GM23338 (cell line): ENCODE measurements at regions not wholly inside any gene's neighbourhood (a gene's known extent, or its start where the extent isn't known, plus 50 kb on each side); places are given as distances from the start of the nearest gene placed in this dataset.

Experiments
- ATAC-seq: fragments of 200-7000 bp; cut with Tn5 transposase; 3 replicates; pipeline ENCODE4 v1.9.1; 2020
- DNase-seq: peaks from one replicate; pipeline ENCODE4 v3.0.0-alpha.2; 2015; ENCODE audit warnings: low spot score
- H2AFZ ChIP-seq: fragments of 200-600 bp; sonication (generic); 2 replicates; pipeline ENCODE4 v1.8.0; 2016; ENCODE audit warnings: antibody characterized with exemption, mild to moderate bottlenecking, moderate library complexity
- H3F3A ChIP-seq: fragments of 200-600 bp; sonication (generic); replicated peaks from 2 replicates; pipeline ENCODE4 v1.8.0; 2017; ENCODE audit warnings: antibody characterized with exemption, mixed run types, low read depth
- H3K27ac ChIP-seq: fragments of 200-600 bp; sonication (generic); 2 replicates; pipeline ENCODE4 v1.6.1; 2016; ENCODE audit warnings: low read depth
- H3K27me3 ChIP-seq: fragments of 200-600 bp; sonication (generic); 2 replicates; pipeline ENCODE4 v1.8.0; 2016; ENCODE audit warnings: mild to moderate bottlenecking, mixed run types, moderate library complexity; ENCODE audit not compliant: insufficient read depth
- H3K36me3 ChIP-seq: fragments of 200-600 bp; sonication (generic); 2 replicates; pipeline ENCODE4 v1.8.0; 2016; ENCODE audit warnings: mild to moderate bottlenecking; ENCODE audit not compliant: insufficient read depth
- H3K4me1 ChIP-seq: fragments of 200-600 bp; sonication (generic); 2 replicates; pipeline ENCODE4 v1.8.0; 2016; ENCODE audit warnings: mild to moderate bottlenecking, moderate library complexity; ENCODE audit not compliant: insufficient read depth
- H3K4me2 ChIP-seq: fragments of 200-600 bp; sonication (generic); 2 replicates; pipeline ENCODE4 v1.7.1; 2017; ENCODE audit warnings: mixed run types
- H3K4me3 ChIP-seq: fragments of 200-600 bp; sonication (generic); 2 replicates; pipeline ENCODE4 v1.6.1; 2016; ENCODE audit warnings: mixed run types
- H3K79me2 ChIP-seq: fragments of 200-600 bp; sonication (generic); replicated peaks from 2 replicates; pipeline ENCODE4 v1.8.0; 2017; ENCODE audit warnings: mild to moderate bottlenecking; ENCODE audit not compliant: insufficient read depth
- H3K9me2 ChIP-seq: fragments of 200-600 bp; sonication (generic); 2 replicates; pipeline ENCODE4 v1.8.0; 2017; ENCODE audit not compliant: insufficient read depth
- H4K20me1 ChIP-seq: fragments of 200-600 bp; sonication (generic); replicated peaks from 2 replicates; pipeline ENCODE4 v1.8.0; 2017; ENCODE audit warnings: mild to moderate bottlenecking; ENCODE audit not compliant: insufficient read depth
- H3K27ac Mint-ChIP-seq: 2 replicates; pipeline ENCODE4 v1.8.0; 2020; ENCODE audit warnings: inconsistent platforms, mild to moderate bottlenecking, moderate library complexity, mixed read lengths
- H3K27me3 Mint-ChIP-seq: 3 replicates; pipeline ENCODE4 v1.8.0; 2022; ENCODE audit warnings: low read depth, mild to moderate bottlenecking, moderate library complexity, mixed read lengths, inconsistent platforms; ENCODE audit not compliant: insufficient read depth, poor library complexity
- H3K36me3 Mint-ChIP-seq: 3 replicates; pipeline ENCODE4 v1.8.0; 2021; ENCODE audit warnings: low read depth, mild to moderate bottlenecking, inconsistent platforms, moderate library complexity, mixed read lengths
- H3K4me1 Mint-ChIP-seq: 3 replicates; pipeline ENCODE4 v1.8.0; 2020; ENCODE audit warnings: mild to moderate bottlenecking, inconsistent platforms, mixed read lengths
- H3K4me3 Mint-ChIP-seq: 3 replicates; pipeline ENCODE4 v1.8.0; 2021; ENCODE audit warnings: moderate library complexity, mild to moderate bottlenecking, inconsistent platforms, mixed read lengths
- H3K9me3 Mint-ChIP-seq: 3 replicates; pipeline ENCODE4 v1.8.0; 2020; ENCODE audit warnings: moderate library complexity, mild to moderate bottlenecking, inconsistent platforms, mixed read lengths
- CREB1 ChIP-seq: fragments of 250-450 bp; sonication (Bioruptor Pico); IDR thresholded peaks from 2 replicates; pipeline ENCODE4 v1.5.0; 2020; ENCODE audit warnings: low read depth, mild to moderate bottlenecking, moderate library complexity
- CTCF ChIP-seq, 2 experiments: fragments of 200-600 bp in 1 of 2; sonication (generic) in 1 of 2; conservative IDR thresholded peaks; 2 replicates each; pipeline versions ENCODE4 v1.5.1 to v1.6.1; 2016 to 2017; ENCODE audit warnings: antibody characterized with exemption in 2 of 2, low read depth in 2 of 2, mild to moderate bottlenecking in 2 of 2, moderate library complexity in 1 of 2
- EZH2 ChIP-seq: fragments of 200-600 bp; sonication (generic); IDR thresholded peaks from one replicate; pipeline ENCODE4 v1.8.0; 2017; ENCODE audit warnings: antibody characterized with exemption, mild to moderate bottlenecking, low read depth; ENCODE audit not compliant: unreplicated experiment
- EZH2phosphoT487 ChIP-seq: fragments of 200-600 bp; sonication (generic); IDR thresholded peaks from one replicate; pipeline ENCODE4 v1.8.1; 2018; ENCODE audit warnings: antibody characterized with exemption; ENCODE audit not compliant: unreplicated experiment
- JUNB ChIP-seq: IDR thresholded peaks from one replicate; pipeline ENCODE4 v1.6.1; 2016; ENCODE audit warnings: antibody characterized with exemption; ENCODE audit not compliant: unreplicated experiment
- NANOG ChIP-seq: IDR thresholded peaks from 2 replicates; pipeline ENCODE4 v1.6.1; 2016; ENCODE audit warnings: antibody characterized with exemption, borderline replicate concordance
- POLR2AphosphoS5 ChIP-seq: IDR thresholded peaks from 2 replicates; pipeline ENCODE4 v1.6.1; 2016; ENCODE audit warnings: antibody characterized with exemption, low read depth
- REST ChIP-seq: IDR thresholded peaks from one replicate; pipeline ENCODE4 v1.6.1; 2018; ENCODE audit warnings: antibody characterized with exemption; ENCODE audit not compliant: unreplicated experiment
- STAT1 ChIP-seq: IDR thresholded peaks from one replicate; pipeline ENCODE4 v1.6.1; 2016; ENCODE audit warnings: antibody characterized with exemption; ENCODE audit not compliant: unreplicated experiment
- ZNF114 ChIP-seq: fragments of 250-450 bp; sonication (Bioruptor Pico); IDR thresholded peaks from 2 replicates; pipeline ENCODE4 v1.5.0; 2020; ENCODE audit warnings: mild to moderate bottlenecking, moderate library complexity
- ZNF331 ChIP-seq: fragments of 250-450 bp; sonication (Bioruptor Pico); IDR thresholded peaks from 2 replicates; pipeline ENCODE4 v1.5.0; 2020; ENCODE audit warnings: low read depth, mild to moderate bottlenecking, moderate library complexity
- TF ChIP-seq, protein P1 (sequence below): fragments of 250-450 bp; sonication (Bioruptor Pico); IDR thresholded peaks from 2 replicates; pipeline ENCODE4 v1.5.0; 2020; ENCODE audit warnings: mild to moderate bottlenecking, moderate library complexity
- TF ChIP-seq, protein P2 (sequence below): IDR thresholded peaks from 2 replicates; pipeline ENCODE4 v1.6.1; 2016; ENCODE audit warnings: antibody characterized with exemption

DNA sequence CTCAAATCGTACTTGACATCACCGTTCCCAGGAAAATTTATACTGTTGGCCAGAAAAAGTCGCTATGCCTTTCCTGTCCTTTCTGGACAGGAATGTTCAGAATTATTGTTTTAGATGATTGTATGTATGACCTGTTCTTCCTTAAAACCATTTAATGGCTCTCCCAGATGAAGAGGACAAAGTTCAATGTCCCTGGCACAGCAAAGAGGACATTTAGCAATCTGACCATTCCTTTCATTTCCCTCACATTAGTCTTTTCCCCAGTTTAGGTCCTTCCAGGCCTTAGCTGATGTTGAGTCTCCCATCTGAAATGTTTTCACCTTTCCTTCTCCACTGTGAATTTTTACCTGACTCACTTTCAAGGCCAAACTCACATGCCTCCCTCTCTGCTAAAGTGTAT, 938.9 kb downstream of the CDH11 start:
- no peaks in the 10 kb centered on the region for H3K36me3 ChIP-seq
- Mint-ChIP-seq H3K4me3 (no peak overlapping the region), H3K27ac (no peak overlapping the region), H3K27me3 (peaks cover 2% of the 10 kb centered on the region), H3K4me1 (peaks cover 5% of the 10 kb centered on the region; the same call in 1 of the 3 replicates), H3K9me3 (peaks cover 18% of the 10 kb centered on the region), H3K36me3 (peaks cover 15% of the 10 kb centered on the region)
- no peaks in the 10 kb centered on the region for H3K79me2 ChIP-seq
- no peak overlapping the region for H2AFZ ChIP-seq
- ATAC-seq (no peak), DNase-seq (no peak)
- no peaks in the 10 kb centered on the region for H3K4me1 ChIP-seq
- no peak overlapping the region for H3K4me2 ChIP-seq
- peaks cover 3% of the 10 kb centered on the region for H3K9me2 ChIP-seq
- H3F3A ChIP-seq, result no peaks in the 10 kb centered on the region
- no peaks in the 10 kb centered on the region for H3K27me3 ChIP-seq
- H3K27ac ChIP-seq, result no peak overlapping the region
- TF ChIP-seq, protein P1, sequence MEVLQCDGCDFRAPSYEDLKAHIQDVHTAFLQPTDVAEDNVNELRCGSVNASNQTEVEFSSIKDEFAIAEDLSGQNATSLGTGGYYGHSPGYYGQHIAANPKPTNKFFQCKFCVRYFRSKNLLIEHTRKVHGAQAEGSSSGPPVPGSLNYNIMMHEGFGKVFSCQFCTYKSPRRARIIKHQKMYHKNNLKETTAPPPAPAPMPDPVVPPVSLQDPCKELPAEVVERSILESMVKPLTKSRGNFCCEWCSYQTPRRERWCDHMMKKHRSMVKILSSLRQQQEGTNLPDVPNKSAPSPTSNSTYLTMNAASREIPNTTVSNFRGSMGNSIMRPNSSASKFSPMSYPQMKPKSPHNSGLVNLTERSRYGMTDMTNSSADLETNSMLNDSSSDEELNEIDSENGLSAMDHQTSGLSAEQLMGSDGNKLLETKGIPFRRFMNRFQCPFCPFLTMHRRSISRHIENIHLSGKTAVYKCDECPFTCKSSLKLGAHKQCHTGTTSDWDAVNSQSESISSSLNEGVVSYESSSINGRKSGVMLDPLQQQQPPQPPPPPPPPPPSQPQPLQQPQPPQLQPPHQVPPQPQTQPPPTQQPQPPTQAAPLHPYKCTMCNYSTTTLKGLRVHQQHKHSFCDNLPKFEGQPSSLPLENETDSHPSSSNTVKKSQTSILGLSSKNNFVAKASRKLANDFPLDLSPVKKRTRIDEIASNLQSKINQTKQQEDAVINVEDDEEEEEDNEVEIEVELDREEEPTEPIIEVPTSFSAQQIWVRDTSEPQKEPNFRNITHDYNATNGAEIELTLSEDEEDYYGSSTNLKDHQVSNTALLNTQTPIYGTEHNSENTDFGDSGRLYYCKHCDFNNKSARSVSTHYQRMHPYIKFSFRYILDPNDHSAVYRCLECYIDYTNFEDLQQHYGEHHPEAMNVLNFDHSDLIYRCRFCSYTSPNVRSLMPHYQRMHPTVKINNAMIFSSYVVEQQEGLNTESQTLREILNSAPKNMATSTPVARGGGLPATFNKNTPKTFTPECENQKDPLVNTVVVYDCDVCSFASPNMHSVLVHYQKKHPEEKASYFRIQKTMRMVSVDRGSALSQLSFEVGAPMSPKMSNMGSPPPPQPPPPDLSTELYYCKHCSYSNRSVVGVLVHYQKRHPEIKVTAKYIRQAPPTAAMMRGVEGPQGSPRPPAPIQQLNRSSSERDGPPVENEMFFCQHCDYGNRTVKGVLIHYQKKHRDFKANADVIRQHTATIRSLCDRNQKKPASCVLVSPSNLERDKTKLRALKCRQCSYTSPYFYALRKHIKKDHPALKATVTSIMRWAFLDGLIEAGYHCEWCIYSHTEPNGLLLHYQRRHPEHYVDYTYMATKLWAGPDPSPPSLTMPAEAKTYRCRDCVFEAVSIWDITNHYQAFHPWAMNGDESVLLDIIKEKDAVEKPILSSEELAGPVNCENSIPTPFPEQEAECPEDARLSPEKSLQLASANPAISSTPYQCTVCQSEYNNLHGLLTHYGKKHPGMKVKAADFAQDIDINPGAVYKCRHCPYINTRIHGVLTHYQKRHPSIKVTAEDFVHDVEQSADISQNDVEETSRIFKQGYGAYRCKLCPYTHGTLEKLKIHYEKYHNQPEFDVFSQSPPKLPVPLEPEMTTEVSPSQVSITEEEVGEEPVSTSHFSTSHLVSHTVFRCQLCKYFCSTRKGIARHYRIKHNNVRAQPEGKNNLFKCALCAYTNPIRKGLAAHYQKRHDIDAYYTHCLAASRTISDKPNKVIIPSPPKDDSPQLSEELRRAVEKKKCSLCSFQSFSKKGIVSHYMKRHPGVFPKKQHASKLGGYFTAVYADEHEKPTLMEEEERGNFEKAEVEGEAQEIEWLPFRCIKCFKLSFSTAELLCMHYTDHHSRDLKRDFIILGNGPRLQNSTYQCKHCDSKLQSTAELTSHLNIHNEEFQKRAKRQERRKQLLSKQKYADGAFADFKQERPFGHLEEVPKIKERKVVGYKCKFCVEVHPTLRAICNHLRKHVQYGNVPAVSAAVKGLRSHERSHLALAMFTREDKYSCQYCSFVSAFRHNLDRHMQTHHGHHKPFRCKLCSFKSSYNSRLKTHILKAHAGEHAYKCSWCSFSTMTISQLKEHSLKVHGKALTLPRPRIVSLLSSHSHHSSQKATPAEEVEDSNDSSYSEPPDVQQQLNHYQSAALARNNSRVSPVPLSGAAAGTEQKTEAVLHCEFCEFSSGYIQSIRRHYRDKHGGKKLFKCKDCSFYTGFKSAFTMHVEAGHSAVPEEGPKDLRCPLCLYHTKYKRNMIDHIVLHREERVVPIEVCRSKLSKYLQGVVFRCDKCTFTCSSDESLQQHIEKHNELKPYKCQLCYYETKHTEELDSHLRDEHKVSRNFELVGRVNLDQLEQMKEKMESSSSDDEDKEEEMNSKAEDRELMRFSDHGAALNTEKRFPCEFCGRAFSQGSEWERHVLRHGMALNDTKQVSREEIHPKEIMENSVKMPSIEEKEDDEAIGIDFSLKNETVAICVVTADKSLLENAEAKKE (CRISPR knock-in tag), result no peak
- TF ChIP-seq NANOG (no peak), CTCF (conservative IDR thresholded peaks at IDR 0.05; ENCODE audit: low read depth in 2 of 2) (no peak), ZNF114 (CRISPR knock-in tag) (no peak), REST (no peak), ZNF331 (no peak), EZH2 (no peak), POLR2AphosphoS5 (no peak), JUNB (no peak), CREB1 (CRISPR knock-in tag) (no peak), STAT1 (no peak), EZH2phosphoT487 (no peak)
- TF ChIP-seq, protein P2, sequence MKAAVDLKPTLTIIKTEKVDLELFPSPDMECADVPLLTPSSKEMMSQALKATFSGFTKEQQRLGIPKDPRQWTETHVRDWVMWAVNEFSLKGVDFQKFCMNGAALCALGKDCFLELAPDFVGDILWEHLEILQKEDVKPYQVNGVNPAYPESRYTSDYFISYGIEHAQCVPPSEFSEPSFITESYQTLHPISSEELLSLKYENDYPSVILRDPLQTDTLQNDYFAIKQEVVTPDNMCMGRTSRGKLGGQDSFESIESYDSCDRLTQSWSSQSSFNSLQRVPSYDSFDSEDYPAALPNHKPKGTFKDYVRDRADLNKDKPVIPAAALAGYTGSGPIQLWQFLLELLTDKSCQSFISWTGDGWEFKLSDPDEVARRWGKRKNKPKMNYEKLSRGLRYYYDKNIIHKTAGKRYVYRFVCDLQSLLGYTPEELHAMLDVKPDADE, result no peak
- no peak overlapping the region for H3K4me3 ChIP-seq
- no peaks in the 10 kb centered on the region for H4K20me1 ChIP-seq
